GM18870 (cell line): ENCODE measurements at regions not wholly inside any gene's neighbourhood (a gene's known extent, or its start where the extent isn't known, plus 50 kb on each side); places are given as distances from the start of the nearest gene placed in this dataset.

ENCODE experiments used
- ATAC-seq: cut with Tn5 transposase; IDR thresholded peaks from one replicate; pipeline ENCODE4 v1.9.1; 2021; ENCODE audit warnings: moderate library complexity; ENCODE audit not compliant: unreplicated experiment

DNA sequence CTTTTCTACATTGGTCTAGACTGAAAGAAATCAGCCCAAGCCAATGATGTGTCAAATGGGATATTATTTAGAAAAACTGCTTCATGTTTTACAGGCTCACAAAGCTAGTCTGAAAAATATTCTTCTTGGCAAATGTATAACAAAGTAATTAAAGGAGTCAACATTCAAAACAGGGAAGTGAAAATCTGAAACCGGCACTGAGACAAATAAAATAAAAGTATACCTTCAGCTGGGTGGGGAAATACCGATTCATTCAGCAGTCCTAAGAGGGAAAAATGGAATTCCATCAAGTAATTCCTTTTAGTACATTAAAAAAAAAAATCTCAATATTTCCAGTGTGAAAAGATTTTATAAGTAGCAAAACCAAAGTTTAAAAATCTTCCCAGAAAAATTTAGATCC, 259.6 kb upstream of the SLC24A2 start:
- ATAC-seq = no peak

DNA sequence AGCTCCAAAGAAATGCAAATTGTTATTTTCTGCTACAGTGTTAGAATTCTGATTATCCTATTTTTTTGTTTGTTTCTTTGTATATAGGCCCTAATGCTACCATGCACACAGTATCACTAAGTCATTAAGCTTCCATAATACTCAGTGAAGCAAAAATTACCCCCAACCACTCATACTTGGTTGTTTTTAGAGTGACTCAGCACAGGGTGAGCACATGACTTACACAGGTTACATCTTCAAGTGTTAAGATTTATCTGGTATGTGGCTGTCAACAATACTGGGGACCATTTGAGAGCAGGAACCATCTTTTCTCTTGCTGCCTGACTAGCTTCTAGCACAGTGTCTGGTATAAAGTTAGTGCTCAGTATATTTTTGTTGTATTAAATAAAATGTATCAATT, 255.8 kb upstream of the SLC24A2 start:
- no peak for ATAC-seq

DNA sequence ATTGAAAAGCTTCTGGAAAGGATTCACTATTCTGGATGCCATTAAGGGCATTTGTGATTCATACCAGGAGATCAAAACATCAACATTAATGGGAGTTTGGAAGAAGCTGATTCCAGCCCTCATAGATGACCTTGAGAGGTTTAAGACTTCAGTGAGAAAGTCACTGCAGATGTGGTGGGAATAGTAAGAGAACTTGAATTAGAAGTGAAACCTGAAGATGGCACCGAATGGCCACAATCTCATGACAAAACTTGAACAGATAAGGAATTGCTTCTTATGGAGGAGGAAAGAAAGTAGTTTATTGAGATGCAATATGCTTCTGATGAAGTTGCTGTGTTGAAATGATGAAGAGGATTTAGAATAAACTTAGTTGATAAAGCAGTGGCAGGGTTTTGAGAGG, 254.6 kb upstream of the SLC24A2 start:
- peak; percentile 33 for ATAC-seq

DNA sequence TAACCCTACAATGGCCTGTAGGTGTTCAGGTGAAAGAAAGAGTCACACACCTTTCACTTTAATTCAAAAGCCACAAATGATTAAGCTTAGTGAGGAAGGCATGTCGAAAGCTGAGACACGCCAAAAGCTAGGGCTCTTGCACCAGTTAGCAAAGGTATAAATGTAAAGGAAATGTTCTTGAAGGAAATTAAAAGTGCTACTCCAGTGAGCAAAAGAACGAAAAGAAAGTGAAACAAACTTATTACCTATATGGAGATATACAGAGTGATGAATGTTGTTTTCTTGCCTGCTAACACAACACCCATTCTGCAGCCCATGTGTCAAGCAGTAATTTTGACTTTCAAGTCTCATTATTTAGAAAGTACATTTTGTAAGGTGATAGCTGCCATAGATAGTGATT, 254.2 kb upstream of the SLC24A2 start:
- peak; percentile 67 for ATAC-seq

DNA sequence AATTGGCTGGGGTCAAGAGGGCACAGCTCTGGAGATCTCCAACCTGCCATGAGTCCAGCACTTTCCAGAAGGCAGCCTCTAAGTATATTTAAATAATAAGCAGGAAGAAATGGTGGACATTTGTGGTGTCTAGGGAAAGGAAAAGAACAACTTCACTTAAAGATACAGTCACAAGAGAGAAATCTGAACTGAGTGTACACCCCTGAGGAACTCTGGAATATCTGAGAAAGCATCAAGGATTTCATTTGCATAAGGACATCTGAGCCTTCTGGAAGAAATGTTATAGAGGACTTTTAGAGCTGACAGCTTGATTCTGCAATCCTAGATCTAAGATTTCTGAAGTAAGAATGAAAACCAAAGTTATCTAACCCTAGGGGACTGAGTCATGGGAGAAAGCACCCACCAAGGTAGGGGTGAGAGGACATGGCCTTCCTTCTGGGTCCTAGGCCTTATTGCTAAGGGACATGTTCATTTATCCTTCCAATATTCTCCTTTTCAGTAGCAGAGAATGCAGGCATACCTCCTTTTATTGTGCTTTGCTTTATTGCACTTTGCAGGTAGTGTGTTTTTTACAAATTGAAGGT, 253.4 kb upstream of the SLC24A2 start:
- no peak for ATAC-seq

DNA sequence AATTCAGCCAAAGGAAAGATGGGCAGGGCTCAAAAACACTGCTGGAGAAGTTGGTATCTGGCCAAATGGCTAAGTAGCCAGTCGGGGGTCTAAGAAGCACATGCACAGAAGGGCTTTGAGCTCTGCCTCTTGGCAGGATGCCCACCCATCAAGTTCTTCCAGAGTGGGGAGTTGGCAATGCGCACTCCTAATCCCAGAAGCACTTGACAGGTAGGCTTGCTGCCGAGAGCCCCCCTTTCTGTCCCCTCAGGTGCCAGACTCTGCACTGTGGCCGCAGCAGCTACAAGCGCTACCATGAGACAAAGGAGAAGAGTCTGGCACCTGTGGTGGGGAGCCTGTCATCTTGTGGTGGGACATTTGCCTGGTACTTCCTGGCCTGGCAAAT, 252.9 kb upstream of the SLC24A2 start:
- no peak for ATAC-seq

DNA sequence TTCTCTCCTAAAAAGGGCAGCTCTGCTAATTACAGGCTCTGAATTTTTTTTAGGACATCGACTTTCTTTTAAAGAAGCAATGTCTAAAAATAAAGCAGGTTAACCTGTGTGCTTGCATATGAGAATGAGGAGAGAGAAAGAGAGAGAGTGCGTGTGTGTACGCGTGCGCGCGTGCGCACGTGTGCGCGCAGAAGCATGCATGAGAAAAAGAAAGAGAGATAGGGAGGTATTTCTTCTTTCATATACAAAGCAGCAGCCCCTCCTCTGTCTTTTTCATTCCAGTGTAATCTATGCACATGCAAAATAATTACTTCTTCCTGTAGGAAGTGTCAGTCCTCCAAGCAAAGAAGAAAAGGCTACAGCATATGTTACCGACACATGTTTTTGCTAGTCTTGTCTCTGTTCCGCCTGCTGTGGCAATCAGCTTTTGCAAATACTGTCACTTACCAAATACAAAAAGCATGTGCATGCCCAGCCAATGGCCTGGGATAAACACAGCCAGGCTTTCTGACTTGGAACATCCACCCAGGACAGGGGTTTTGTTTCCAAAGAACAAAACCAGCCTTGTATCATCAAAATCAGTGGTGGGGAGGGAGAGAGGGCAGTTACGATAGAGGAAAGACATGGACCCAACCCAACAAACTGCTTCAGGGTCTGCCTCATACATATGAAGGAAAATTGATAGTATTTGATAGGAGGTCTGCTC, 252.3 kb upstream of the SLC24A2 start:
- ATAC-seq = no peak

DNA sequence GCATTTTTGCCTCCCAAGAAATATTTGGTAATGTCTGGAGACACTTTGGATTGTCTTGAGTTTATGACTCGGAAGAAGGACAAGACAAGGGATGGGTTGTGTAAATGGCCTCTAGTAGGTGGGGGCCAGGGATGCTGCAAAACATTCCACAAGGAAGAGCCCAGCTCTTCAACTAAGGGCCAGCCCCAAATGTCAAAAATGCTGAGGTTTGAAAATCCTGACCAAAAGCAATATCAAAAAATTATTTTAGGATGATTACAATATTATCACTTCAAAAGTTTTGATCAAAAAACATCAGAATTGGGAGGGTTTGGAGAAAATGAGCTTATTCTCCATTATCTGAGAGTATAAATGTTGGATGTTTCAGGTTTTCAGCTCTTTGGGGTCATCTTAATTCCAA, 248.9 kb upstream of the SLC24A2 start:
- no peak for ATAC-seq

DNA sequence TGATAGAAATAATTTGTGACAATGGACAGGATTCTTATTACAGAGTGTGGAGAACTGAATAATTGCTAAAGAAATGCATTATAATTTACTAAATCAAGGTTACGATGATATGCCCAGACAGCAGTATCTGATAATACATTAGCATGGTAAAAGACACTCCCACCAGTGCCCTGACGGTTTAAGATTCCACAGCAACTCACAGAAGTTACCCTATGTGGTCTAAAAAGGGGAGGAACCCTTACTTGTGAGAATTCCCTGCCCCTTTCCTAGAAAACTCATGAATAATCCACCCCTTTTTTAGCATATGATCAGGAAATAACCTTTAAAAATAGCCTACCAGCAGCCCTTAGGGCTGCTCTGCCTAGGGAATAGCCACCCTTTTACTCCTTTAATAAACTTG, 244.7 kb upstream of the SLC24A2 start:
- ATAC-seq = no peak

DNA sequence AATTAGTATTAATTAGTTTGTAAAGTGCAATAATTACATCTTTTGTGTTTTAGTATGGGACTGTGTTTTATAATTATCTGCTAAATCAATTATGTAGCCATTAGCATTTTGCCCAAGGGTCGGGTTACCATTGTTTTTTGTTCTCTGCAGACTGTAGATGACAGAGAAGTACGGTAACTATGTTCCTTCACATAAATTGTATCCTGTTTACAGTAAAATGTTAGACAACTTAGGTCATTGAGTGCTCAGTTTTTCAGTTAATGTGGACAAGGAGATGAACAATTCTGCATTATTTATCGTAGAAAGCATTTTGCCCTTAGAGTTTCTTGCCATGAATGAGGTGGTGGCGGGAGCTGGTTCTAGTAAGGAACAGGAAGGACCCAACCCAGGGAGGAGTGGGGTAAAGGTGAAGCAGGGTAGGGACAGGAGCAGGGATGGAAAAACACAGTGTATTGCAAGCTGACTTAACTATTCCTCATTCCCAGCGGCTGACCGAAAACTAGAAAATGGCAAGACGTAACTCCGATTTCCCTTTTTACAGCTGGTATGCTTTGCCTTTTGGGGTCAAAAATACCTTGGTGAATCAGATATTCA, 243.7 kb upstream of the SLC24A2 start:
- no peak for ATAC-seq

DNA sequence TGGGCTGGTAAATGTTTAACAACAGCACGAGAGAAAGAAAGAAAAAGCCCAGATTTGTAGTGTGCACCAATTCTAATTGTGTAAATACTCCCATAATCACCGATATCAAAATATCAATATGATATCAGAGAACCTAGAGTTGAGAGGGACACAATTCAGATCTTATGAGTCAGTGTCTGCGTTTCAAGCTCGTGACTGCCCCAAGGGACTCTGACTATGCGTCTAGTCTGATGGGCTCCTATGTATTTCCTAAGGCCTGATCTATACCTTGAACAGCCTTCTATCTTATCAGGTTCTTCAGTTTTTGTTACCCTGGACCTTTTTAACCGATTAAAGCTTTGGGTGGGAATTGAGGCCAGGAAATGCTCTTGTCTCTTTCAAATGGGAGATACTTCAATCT, 243.0 kb upstream of the SLC24A2 start:
- ATAC-seq = no peak

DNA sequence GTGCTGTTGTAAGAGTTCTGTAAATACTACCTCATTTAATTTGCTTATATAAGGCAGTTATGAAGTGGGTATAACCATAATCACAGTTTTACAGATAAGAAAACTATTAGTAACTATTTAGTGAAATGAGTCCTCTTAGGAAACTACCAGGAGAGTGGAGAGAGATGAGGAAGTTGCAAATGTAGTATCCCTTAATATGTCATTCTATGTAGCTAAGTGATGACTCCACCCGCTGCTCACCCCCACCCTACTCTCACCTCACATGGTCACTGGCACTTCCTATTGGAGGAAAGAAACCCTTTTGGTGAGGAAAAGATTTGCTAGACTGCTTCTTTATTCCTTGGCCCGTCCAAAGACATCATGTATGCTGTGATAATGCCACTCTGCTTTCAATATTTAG, 241.8 kb upstream of the SLC24A2 start:
- no peak for ATAC-seq

DNA sequence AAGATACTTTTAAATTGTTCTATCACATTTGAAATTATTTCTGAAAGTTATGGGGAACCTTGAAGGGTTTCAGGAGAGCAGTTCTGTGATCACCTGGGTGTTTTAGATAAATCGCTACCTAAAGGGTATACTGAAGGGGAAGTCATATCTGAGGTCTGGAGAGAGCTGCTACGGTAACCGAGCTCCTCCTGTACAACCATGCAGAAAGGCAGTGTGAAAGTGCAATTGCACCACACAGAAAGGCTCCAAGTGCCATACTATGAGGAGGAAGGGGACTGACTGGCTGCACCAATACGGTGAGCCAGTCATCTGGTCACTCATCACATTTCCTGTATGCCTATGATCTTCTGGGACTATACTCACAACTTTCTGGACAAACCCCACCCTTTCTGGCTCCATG, 241.4 kb upstream of the SLC24A2 start:
- ATAC-seq = no peak

DNA sequence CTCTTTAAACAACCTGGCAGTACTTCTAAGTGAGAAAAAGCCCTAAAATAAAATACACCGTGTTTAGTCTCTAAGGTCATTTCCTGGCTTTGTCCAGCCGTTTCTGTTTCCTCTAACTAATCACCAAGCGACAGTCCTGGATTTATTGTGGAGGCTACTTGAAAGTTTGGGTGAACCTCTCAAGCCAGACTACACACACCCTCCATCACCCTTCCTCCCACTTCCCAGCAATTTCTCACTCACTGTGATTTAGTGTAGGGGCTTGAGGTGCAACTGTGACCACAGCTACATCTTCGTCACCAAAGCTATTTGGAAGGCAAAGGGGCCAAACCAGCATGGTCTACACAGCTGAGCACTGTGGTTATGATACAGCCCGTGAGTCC, 240.0 kb upstream of the SLC24A2 start:
- ATAC-seq = no peak

DNA sequence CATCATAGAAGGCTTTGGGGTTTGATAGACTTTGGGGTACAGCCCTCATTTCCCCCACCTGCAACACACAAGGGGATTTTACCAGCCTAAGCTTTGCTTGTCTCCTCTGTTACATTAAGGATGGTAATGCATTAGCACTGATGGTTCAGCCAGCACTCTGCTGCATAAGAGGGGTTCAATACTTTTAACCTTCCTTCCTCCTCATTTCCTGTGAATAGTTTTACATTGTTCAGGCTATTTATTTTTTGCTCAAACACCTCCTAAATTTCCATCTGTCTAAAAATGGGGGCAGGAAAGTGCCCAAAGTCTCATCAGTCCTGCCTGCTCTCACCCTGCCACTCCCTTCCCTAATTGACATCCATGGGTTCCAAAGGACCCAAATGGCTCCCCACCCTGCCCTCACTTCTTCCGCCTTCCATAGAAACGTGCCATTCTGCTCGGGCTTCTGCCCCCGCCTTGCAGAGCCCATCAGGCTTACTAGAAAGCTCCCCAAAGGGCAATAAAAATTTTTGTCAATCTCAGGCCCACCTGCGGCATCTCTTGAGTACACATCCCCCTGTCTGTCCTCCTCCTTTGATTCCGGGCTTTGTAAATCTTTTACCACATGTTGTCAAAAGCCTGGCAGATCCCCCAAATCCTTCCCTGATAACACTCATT, 239.5 kb upstream of the SLC24A2 start:
- no peak for ATAC-seq

DNA sequence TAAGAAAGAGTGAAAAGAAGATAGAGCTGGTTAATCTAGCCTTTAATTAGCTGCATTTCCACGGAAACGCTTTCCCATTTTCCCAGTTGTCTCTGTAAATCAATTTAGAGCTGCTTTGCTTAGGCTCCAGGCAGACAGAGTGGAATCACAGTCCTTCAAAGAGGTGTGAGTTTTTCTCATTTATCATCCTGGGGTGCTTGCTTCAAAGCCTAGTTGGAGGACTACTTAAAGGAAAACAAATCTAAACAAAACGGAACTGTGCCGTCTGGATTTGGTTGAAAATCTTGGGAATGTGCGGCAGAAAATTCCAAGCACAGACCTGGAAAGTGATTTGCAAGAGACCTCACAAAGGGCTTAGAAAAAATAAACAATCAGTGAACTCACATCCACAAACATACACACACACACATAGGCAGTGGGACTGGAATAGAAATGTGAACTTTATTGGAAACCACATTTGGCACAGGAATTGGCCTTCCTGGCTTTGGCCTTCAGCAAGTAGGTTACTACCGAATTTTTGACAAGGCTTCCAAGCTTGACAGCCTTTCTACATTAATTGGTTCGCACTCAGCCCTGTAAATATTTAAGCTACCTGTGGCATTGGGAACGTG, 235.2 kb upstream of the SLC24A2 start:
- no peak for ATAC-seq

DNA sequence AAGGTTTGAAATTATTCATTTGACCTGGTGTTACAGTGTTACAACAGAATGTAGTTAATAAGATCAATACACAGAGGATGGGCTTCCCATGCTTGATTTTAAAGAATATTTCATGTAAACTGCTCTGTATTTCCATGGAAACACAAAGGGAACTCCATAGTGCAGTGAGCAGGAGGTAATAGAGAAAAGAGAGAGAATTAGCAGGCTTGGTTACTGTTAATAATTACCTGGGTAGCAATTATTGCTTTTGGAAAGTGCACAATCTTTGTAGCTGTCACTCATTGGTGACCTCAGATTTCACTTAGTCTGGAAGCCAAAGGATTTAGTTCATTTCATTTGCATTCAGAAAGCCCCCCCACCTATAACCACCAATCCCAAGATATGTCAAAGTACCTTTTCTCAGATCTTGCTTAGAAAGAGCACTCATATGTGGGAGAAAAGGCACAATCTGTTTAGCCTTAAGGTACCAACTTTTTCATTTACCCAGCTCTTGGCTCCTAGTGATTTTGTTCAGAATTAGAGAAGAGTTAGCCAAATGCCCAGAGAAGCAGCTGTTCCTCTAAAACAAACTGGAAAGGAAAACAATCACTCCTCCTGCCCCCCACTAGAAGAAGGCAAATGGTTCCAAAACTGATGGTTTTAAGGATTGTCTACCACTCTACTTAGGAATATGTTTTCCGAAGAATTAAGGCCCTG, 234.5 kb upstream of the SLC24A2 start:
- no peak for ATAC-seq

DNA sequence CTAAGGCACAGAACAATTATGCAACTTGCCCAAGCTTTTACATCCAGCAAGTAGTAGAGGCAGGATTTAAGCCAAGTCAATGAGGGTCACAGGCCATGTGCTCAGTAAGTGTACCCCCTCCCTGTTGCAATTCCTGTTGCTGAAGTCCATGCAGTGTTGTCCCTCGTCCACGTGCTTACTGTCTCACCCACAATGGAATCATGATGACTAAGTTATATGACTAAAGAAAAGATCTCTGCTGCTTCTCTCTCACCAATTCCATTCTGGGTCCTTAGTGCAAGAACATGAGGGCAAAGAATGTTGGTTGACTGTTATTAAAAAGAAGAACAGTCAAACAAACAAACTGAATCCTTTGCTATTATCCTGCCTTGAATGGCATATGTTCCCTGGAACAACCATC, 233.6 kb upstream of the SLC24A2 start:
- no peak for ATAC-seq

DNA sequence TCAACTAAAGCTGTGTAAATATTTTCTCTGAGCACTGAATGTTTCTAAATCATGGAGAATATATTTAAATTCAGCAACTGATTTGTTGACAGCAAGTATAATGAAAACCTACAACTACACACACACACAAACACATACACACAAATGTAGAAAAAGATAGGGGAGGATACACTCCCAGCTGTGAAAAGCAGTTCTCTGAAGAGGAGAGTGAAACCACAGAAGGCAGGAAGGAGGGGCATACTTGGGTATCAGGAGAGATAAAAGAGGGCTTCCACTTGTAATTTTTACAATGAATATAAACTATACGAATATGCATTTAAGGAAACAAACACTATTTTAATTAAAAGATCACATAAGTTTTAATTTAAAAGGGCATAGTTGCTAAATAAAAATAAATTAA, 227.8 kb upstream of the SLC24A2 start:
- ATAC-seq = no peak

DNA sequence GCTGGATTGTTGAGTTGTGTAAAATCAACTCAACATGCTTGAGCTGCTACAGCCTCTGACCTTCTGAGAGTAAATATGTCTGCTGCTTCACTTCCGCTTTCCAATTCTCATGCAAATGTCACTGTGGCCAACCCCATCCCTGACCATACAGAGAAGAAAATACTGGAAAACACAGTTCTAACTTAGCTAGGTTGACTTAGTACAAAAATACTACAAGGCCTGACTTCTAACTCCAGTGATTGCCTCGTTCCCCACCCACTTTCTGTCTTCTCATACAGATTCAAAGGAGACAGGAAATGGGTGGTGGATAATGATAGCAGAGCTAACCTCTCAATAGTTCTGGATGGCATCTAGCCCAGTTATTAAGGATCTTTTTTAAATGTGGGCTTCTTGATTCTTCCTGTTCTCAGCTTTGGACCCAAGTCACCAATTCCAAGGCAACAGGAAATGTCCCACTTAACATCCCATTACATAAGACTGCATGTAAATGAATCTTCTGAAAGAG, 226.6 kb upstream of the SLC24A2 start:
- peak; percentile 65 for ATAC-seq

DNA sequence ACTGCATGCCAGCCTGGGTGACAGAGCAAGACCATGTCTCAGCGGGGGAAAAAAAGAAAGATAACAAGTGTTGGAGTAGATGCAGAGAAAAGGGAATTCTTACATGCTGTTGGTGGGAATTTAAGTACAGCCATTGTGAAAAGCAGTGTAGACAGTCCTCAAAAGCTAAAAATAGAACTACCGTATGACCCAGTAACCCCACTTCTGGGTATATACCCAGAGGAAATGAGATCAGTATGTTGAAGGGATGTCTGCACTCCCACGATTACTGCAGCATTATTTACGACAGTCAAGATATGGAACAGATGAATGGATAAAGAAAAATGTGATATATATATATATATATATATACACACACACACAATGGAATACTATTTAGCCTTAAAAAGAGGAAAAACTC, 225.3 kb upstream of the SLC24A2 start:
- no peak for ATAC-seq
